Activated CD8-positive, alpha-beta T cell treated with anti-CD3 and anti-CD28 coated beads for 36 hours (primary cell): ENCODE measurements at regions not wholly inside any gene's neighbourhood (a gene's known extent, or its start where the extent isn't known, plus 50 kb on each side); places are given as distances from the start of the nearest gene placed in this dataset.
"Not testable (repeated sequence)": the region's sequence is repeated elsewhere in the genome, so short reads cannot be mapped to it uniquely, and the experiment has no call there.

Source experiments
- ATAC-seq: fragments of 200-7000 bp; cut with Tn5 transposase; one replicate; pipeline ENCODE4 v1.10.0; 2021; ENCODE audit warnings: mild to moderate bottlenecking, moderate library complexity
- CTCF ChIA-PET: fragments of 350-600 bp; sonication (Branson Sonifier 250); formaldehyde crosslinking; loops from one replicate; lab custom pipeline; 2021; ENCODE audit warnings: antibody characterized with exemption; lab: Charles Lee
- POLR2A ChIA-PET: fragments of 350-600 bp; sonication (Branson Sonifier 250); formaldehyde crosslinking; loops from one replicate; lab custom pipeline; 2021; ENCODE audit warnings: antibody characterized with exemption; lab: Charles Lee
- DNase-seq: peaks from one replicate; pipeline ENCODE4 v3.0.0-alpha.2; 2020
- H3K27ac Mint-ChIP-seq: one replicate; pipeline ENCODE4 v1.8.0; 2021; ENCODE audit warnings: mild to moderate bottlenecking, mixed read lengths
- H3K27me3 Mint-ChIP-seq: one replicate; pipeline ENCODE4 v1.8.0; 2021; ENCODE audit warnings: mixed read lengths
- H3K36me3 Mint-ChIP-seq: one replicate; pipeline ENCODE4 v1.8.0; 2021; ENCODE audit warnings: low read depth, mixed read lengths
- H3K4me1 Mint-ChIP-seq: one replicate; pipeline ENCODE4 v1.8.0; 2021; ENCODE audit warnings: low read depth, mixed read lengths
- H3K4me3 Mint-ChIP-seq: one replicate; pipeline ENCODE4 v1.8.0; 2021; ENCODE audit warnings: mild to moderate bottlenecking, moderate library complexity, mixed read lengths
- H3K9me3 Mint-ChIP-seq: one replicate; pipeline ENCODE4 v1.8.0; 2021; ENCODE audit warnings: mixed read lengths
- CTCF ChIP-seq: fragments of 200-600 bp; IDR thresholded peaks from one replicate; pipeline ENCODE4 v1.8.0; 2022; ENCODE audit warnings: antibody characterized with exemption, mild to moderate bottlenecking
- intact Hi-C: fragments of 100-400 bp; cut with micrococcal nuclease; formaldehyde crosslinking; loops from one replicate; pipeline ENCODE4 v1.10.0; 2022

GRCh38 chr21:31786164-31786920 is 54.4 kb upstream of the SCAF4 start:
- intact Hi-C loops: no loop called here
- H3K27me3 Mint-ChIP-seq: peaks cover 5% of the 10 kb centered on the region
- peak; percentile 75 for TF ChIP-seq CTCF
- ATAC-seq: no peak
- no peak overlapping the region for H3K4me3 Mint-ChIP-seq
- H3K36me3 Mint-ChIP-seq: no peaks in the 10 kb centered on the region
- H3K4me1 Mint-ChIP-seq: peaks cover 4% of the 10 kb centered on the region
- CTCF ChIA-PET: interaction anchor here (0.7 to 1.8 kb wide), 12 partner anchors 9 to 472 kb away, joined by 3 to 7 read pairs (median 3); no protein-coding TSS in a partner anchor
- POLR2A ChIA-PET: no interaction called here
- no peak for DNase-seq
- no peak overlapping the region for H3K27ac Mint-ChIP-seq
- H3K9me3 Mint-ChIP-seq: peaks cover 3% of the 10 kb centered on the region

- H3K36me3 Mint-ChIP-seq, H3K4me3 Mint-ChIP-seq, H3K4me1 Mint-ChIP-seq, POLR2A ChIA-PET, intact Hi-C loops, H3K27ac Mint-ChIP-seq, H3K9me3 Mint-ChIP-seq, H3K27me3 Mint-ChIP-seq: not testable (repeated sequence)
- CTCF ChIA-PET: interaction anchor here (0.7 to 1.8 kb wide), 11 partner anchors 8 to 472 kb away, joined by 3 to 7 read pairs (median 3); no protein-coding TSS in a partner anchor
- ATAC-seq: peak; percentile 60
- DNase-seq: peak; percentile 72
Observed at GRCh38 chr21:31785237-31786163, 53.6 kb upstream of the SCAF4 start.

- POLR2A ChIA-PET: no interaction called here
- H3K4me3 Mint-ChIP-seq: no peak overlapping the region
- intact Hi-C loops: no loop called here
- no peak overlapping the region for H3K27ac Mint-ChIP-seq
- no peak for DNase-seq
- H3K36me3 Mint-ChIP-seq: no peaks in the 10 kb centered on the region
- no peak for ATAC-seq
- peaks cover 4% of the 10 kb centered on the region for H3K4me1 Mint-ChIP-seq
- H3K9me3 Mint-ChIP-seq: peaks cover 3% of the 10 kb centered on the region
- peaks cover 5% of the 10 kb centered on the region for H3K27me3 Mint-ChIP-seq
- CTCF ChIA-PET: interaction anchor here (0.9 to 1.8 kb wide), 4 partner anchors 9 to 365 kb away, joined by 3 to 4 read pairs (median 3); no protein-coding TSS in a partner anchor
- no peak for TF ChIP-seq CTCF
Observed at GRCh38 chr21:31781737-31782136, 49.8 kb upstream of the SCAF4 start.
